ENCODE measurements at regions not wholly inside any gene's neighbourhood (a gene's known extent, or its start where the extent isn't known, plus 50 kb on each side); places are given as distances from the start of the nearest gene placed in this dataset.

- no peaks in the 10 kb centered on the region for H4K20me1 ChIP-seq (ENCODE audit: insufficient read depth, low read length)
- TF ChIP-seq CTCF (conservative IDR thresholded peaks at IDR 0.05; ENCODE audit: low read length): no peak
- no peak for TF ChIP-seq EZH2phosphoT487 (IDR thresholded peaks at IDR 0.05; ENCODE audit: borderline replicate concordance, low read depth, low read length)
- intact Hi-C loops (cut with micrococcal nuclease; ENCODE audit: unreplicated experiment): no loop called here
- no peaks in the 10 kb centered on the region for H3K4me1 ChIP-seq (ENCODE audit: insufficient read depth, low read length, poor library complexity, severe bottlenecking)
- POLR2A ChIA-PET: interaction anchor here (1.4 kb wide), 1 partner anchor 10 kb away, joined by 3 read pairs; no protein-coding TSS in a partner anchor
- H2AFZ ChIP-seq (ENCODE audit: low read length): no peak overlapping the region
- CTCF ChIA-PET (ENCODE audit: unreplicated experiment): no interaction called here
- no peaks in the 10 kb centered on the region for H3K9me3 ChIP-seq (ENCODE audit: low read length)
- H3K79me2 ChIP-seq (ENCODE audit: insufficient read depth, low read depth, low read length): no peaks in the 10 kb centered on the region
- no peak overlapping the region for H3K4me2 ChIP-seq (ENCODE audit: low read length)
- no peaks in the 10 kb centered on the region for H3K36me3 ChIP-seq (ENCODE audit: insufficient read depth, low read length)
- no TSS peak for BruUV-seq (replicated peaks)
- no peak overlapping the region for H3K4me3 ChIP-seq (ENCODE audit: low read depth, low read length, poor library complexity, severe bottlenecking)
- H3K27ac ChIP-seq (ENCODE audit: low read depth, low read length, poor library complexity, severe bottlenecking): no peak overlapping the region
- no peak for DNase-seq (ENCODE audit: low spot score)
- no peaks in the 10 kb centered on the region for H3K9me2 ChIP-seq (ENCODE audit: insufficient read depth, low read length)
These were observed 904.2 kb upstream of the LRRC4C start for GRCh38 chr11:42363701-42364100.

GRCh38 chr11:42390116-42390515 is 921.7 kb upstream of the API5 start:
- no peak overlapping the region for H3K27ac ChIP-seq (ENCODE audit: low read depth, low read length, poor library complexity, severe bottlenecking)
- DNase-seq (ENCODE audit: low spot score): no peak
- H3K79me2 ChIP-seq (ENCODE audit: insufficient read depth, low read depth, low read length): no peaks in the 10 kb centered on the region
- H2AFZ ChIP-seq (ENCODE audit: low read length): no peak overlapping the region
- TF ChIP-seq CTCF (conservative IDR thresholded peaks at IDR 0.05; ENCODE audit: low read length): no peak
- no peaks in the 10 kb centered on the region for H3K4me1 ChIP-seq (ENCODE audit: insufficient read depth, low read length, poor library complexity, severe bottlenecking)
- H3K4me3 ChIP-seq (ENCODE audit: low read depth, low read length, poor library complexity, severe bottlenecking): no peak overlapping the region
- H3K9me3 ChIP-seq (ENCODE audit: low read length): no peaks in the 10 kb centered on the region
- no peak overlapping the region for H3K4me2 ChIP-seq (ENCODE audit: low read length)
- CTCF ChIA-PET (ENCODE audit: unreplicated experiment): no interaction called here
- POLR2A ChIA-PET: no interaction called here
- no peaks in the 10 kb centered on the region for H3K36me3 ChIP-seq (ENCODE audit: insufficient read depth, low read length)
- no peaks in the 10 kb centered on the region for H3K9me2 ChIP-seq (ENCODE audit: insufficient read depth, low read length)
- no TSS peak for BruUV-seq (replicated peaks)
- H4K20me1 ChIP-seq (ENCODE audit: insufficient read depth, low read length): no peaks in the 10 kb centered on the region
- intact Hi-C loops (cut with micrococcal nuclease; ENCODE audit: unreplicated experiment): no loop called here

- Histone ChIP-seq H2AFZ (ENCODE audit: low read length) (no peak overlapping the region), H3K4me1 (ENCODE audit: insufficient read depth, low read length, poor library complexity, severe bottlenecking) (no peaks in the 10 kb centered on the region), H3K4me2 (ENCODE audit: low read length) (no peak overlapping the region), H3K36me3 (ENCODE audit: insufficient read depth, low read length) (no peaks in the 10 kb centered on the region), H3K9me2 (ENCODE audit: insufficient read depth, low read length) (no peaks in the 10 kb centered on the region), H3K27ac (ENCODE audit: low read depth, low read length, poor library complexity, severe bottlenecking) (no peak overlapping the region), H3K9me3 (ENCODE audit: low read length) (no peaks in the 10 kb centered on the region), H3K4me3 (ENCODE audit: low read depth, low read length, poor library complexity, severe bottlenecking) (no peak overlapping the region), H4K20me1 (ENCODE audit: insufficient read depth, low read length) (no peaks in the 10 kb centered on the region), H3K79me2 (ENCODE audit: insufficient read depth, low read depth, low read length) (no peaks in the 10 kb centered on the region)
- BruUV-seq (replicated peaks): no TSS peak
- DNase-seq (ENCODE audit: low spot score): no peak
- CTCF ChIA-PET (ENCODE audit: unreplicated experiment): no interaction called here
- POLR2A ChIA-PET: no interaction called here
- intact Hi-C loops (cut with micrococcal nuclease; ENCODE audit: unreplicated experiment): no loop called here
- no peak for TF ChIP-seq CTCF (conservative IDR thresholded peaks at IDR 0.05; ENCODE audit: low read length)
- no peak for TF ChIP-seq EZH2phosphoT487 (IDR thresholded peaks at IDR 0.05; ENCODE audit: borderline replicate concordance, low read depth, low read length)
These were observed 914.3 kb upstream of the API5 start for GRCh38 chr11:42397483-42397882.

All from OCI-LY7 (cell line).